SK-N-SH treated with all-trans-retinoic acid at 6 μM for 48 hours (cell line): ENCODE measurements at regions not wholly inside any gene's neighbourhood (a gene's known extent, or its start where the extent isn't known, plus 50 kb on each side); places are given as distances from the start of the nearest gene placed in this dataset.

ENCODE experiments used
- ARNTL ChIP-seq: fragments of 450-650 bp; formaldehyde crosslinking; IDR thresholded peaks from 2 replicates; pipeline ENCODE4 v1.5.0; 2020; ENCODE audit warnings: low read depth, mild to moderate bottlenecking, moderate library complexity, borderline replicate concordance
- ESRRG ChIP-seq: fragments of 250-450 bp; sonication (Bioruptor Pico); IDR thresholded peaks from 2 replicates; pipeline ENCODE4 v1.6.1; 2021; ENCODE audit warnings: mild to moderate bottlenecking
- PATZ1 ChIP-seq: fragments of 250-450 bp; sonication (Bioruptor Pico); IDR thresholded peaks from 2 replicates; pipeline ENCODE4 v1.8.0; 2020; ENCODE audit warnings: mild to moderate bottlenecking, moderate library complexity, borderline replicate concordance
- RARB ChIP-seq: fragments of 250-450 bp; sonication (Bioruptor Pico); IDR thresholded peaks from 2 replicates; pipeline ENCODE4 v1.8.0; 2021; ENCODE audit warnings: mild to moderate bottlenecking, moderate library complexity
- ZNF565 ChIP-seq: fragments of 450-650 bp; formaldehyde crosslinking; conservative IDR thresholded peaks from 2 replicates; pipeline ENCODE4 v1.5.0; 2020; ENCODE audit warnings: low read depth, mild to moderate bottlenecking, moderate library complexity

DNA sequence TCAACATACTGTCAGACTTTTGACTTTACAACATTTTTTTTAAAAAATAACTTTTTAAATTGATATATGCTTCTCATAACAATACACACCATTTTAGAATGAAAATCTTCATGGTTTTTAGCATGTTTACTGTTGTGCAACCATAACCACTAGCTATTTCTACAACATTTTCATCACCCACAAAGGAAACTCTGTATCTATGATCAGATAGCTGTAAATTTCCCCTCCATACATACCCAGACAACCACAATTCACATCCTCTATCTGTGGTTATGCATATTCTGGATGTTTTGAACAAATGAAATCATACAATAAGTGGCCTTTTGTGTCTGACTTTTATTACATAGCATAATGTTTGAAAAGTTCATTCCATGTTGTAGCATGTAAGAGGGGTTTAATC lies 1666.0 kb downstream of the EFNB2 start:
- TF ChIP-seq PATZ1 (CRISPR knock-in tag) (no peak), RARB (CRISPR knock-in tag) (no peak), ARNTL (CRISPR knock-in tag) (no peak), ESRRG (CRISPR knock-in tag) (no peak), ZNF565 (no peak)
